Anterior cingulate cortex (tissue), 58 donors: ENCODE measurements at regions not wholly inside any gene's neighbourhood (a gene's known extent, or its start where the extent isn't known, plus 50 kb on each side); places are given as distances from the start of the nearest gene placed in this dataset.

Experiments used
- DNase-seq, 58 donors: peaks; one replicate each; lab custom pipeline; 2025; lab: John Stamatoyannopoulos, UW

DNA sequence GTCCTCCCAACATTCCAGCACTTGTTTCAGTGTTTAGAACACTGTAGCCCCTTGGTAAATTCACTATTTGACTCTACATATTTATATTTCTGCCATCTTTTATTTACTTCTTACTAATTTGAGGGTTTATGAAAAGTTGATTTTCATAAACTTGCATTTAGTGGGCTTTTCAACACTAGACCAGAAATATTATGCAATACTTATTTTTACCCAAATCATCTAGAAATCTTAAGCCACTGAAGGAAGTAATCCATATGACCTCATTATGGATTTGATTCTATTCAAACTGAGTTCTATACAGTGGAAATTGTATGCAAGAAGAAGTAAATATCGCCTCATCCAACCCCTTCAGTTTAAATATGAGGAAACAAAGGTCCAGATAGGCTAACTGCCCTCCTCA is 92.6 kb upstream of the VRK2 start:
- DNase-seq = no peak

DNA sequence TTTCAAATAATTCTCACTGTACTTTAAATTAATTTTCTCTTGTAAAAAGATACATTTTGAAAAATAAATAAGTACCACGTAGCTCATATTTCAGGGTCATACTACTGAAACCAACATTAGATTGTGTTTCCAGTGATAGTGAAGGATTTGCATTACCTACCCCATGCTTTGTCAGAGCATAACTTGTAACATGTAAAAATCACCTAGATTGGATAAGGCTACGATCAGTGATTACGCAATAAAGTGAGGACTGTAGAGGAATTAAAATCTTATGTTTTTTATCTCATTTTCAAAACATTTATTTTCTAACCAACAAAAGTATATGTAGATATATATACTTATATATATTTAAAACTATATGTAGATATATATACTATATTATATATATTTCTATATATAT is 89.4 kb upstream of the VRK2 start:
- DNase-seq = no peak

- DNase-seq = no peak
Measured at GRCh38 chr2:57959390-57959789, 87.2 kb upstream of the VRK2 start.

- DNase-seq = no peak
Measured at GRCh38 chr2:57962861-57963260, 83.7 kb upstream of the VRK2 start.

GRCh38 chr2:57965219-57965618 is 81.4 kb upstream of the VRK2 start:
- no peak for DNase-seq

DNA sequence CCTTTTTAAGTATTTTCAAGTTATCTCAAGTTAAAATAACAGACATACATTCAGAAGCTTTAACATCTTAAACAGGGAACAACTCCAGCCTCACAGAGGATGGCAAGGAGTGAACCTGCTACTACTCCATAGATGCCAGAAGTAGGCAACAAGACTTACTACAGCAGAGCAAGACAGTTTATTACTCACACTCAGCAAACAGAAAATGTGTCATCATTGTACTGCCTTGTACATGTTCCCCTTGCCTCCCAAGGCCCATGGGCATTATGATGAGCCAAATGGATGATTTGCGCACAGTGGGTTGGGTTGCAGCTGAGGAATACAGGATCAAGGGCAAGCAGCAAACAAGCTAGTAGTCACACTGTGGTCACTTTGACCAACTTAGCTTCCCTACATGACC is 80.6 kb upstream of the VRK2 start:
- DNase-seq = no peak

- no peak for DNase-seq
Measured at GRCh38 chr2:57973621-57974186, 72.9 kb upstream of the VRK2 start.

- no peak for DNase-seq
Measured at GRCh38 chr2:57979158-57979557, 67.4 kb upstream of the VRK2 start.

GRCh38 chr2:57981083-57981768 is 65.4 kb upstream of the VRK2 start:
- peak in 1 of 58 donors; percentile 13 for DNase-seq

DNA sequence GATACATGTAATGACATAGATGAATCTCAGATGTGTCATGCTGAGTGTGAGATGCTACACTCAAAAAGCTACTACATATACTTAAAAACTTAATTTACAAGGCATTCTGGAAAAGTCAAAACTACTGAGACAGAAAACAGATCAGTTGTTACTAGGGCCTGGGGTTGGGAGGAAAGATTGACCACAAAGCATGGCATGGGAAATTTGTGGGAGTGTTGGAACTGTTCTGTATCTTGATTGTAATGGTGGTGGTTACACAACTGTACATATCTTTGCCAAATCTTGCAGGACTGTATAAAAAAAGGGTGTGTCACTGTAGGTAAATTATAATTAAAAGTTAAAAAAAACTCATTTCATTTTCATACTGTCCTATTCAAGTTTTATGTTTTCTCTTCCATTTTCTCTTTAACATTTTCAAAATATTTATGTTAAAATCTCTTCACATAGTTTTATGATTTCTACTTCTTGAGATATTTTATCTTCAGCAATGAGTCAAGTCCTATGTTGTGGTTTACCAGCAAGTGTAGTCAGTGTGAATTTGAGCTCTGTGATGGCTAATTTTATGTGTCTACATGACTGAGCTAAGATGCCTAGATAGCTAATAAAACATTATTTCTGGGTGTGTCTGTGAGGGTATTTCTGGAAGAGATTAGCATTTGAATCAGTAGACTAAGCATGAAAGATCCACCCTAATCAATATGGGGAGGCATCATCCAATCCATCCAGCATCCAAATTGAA is 58.6 kb upstream of the VRK2 start:
- DNase-seq = no peak

- DNase-seq = no peak
Measured at GRCh38 chr2:57990118-57990725, 56.4 kb upstream of the VRK2 start.
